ENCODE measurements at regions not wholly inside any gene's neighbourhood (a gene's known extent, or its start where the extent isn't known, plus 50 kb on each side); places are given as distances from the start of the nearest gene placed in this dataset.
A peak's percentile ranks its signal among the peaks of the same experiment; 100 is the strongest.

DNA sequence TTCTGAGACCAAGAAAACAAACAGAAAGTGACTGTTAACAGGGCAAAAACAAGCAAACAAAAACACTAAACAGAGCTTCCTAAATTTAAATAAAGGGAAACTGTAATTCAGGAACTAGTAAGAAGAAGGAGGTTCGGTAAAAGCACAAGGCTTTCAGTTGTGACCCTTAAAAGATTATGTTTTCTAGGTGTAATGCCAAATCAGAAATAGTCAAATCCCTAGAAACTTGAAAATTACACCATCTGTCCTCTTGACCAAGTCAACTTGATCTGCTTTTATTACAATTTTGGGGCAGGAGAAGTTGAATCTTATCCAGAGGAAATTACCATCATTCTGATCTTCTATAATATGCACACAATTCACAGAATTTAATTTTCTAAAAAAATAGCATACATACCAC is 754.0 kb upstream of the ADGRL4 start:
- peaks cover 0 to 1% (median 0%) of the 10 kb centered on the region in 4 donors for H3K9me3 ChIP-seq (ENCODE audit: control insufficient read depth in 4 of 4, insufficient read depth in 3 of 4, low read length in 3 of 4)
- H3K27ac ChIP-seq (ENCODE audit: low read depth in 1 of 2, low read length in 1 of 2), result no peak overlapping the region
- H3K36me3 ChIP-seq (ENCODE audit: control insufficient read depth in 4 of 4, insufficient read depth in 4 of 4, low read length in 4 of 4), result no peaks in the 10 kb centered on the region
- H3K4me3 ChIP-seq, result no peak overlapping the region
- H3K27me3 ChIP-seq (ENCODE audit: control insufficient read depth in 3 of 3, insufficient read depth in 3 of 3, low read length in 2 of 3), result no peaks in the 10 kb centered on the region
- TF ChIP-seq, protein P1, sequence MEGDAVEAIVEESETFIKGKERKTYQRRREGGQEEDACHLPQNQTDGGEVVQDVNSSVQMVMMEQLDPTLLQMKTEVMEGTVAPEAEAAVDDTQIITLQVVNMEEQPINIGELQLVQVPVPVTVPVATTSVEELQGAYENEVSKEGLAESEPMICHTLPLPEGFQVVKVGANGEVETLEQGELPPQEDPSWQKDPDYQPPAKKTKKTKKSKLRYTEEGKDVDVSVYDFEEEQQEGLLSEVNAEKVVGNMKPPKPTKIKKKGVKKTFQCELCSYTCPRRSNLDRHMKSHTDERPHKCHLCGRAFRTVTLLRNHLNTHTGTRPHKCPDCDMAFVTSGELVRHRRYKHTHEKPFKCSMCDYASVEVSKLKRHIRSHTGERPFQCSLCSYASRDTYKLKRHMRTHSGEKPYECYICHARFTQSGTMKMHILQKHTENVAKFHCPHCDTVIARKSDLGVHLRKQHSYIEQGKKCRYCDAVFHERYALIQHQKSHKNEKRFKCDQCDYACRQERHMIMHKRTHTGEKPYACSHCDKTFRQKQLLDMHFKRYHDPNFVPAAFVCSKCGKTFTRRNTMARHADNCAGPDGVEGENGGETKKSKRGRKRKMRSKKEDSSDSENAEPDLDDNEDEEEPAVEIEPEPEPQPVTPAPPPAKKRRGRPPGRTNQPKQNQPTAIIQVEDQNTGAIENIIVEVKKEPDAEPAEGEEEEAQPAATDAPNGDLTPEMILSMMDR (IDR thresholded peaks at IDR 0.05; ENCODE audit: control extremely low read depth, extremely low read depth), result no peak
- no peaks in the 10 kb centered on the region for H3K4me1 ChIP-seq (ENCODE audit: control insufficient read depth in 5 of 5, insufficient read depth in 5 of 5, low read length in 5 of 5)
- no peak overlapping the region for H3K9ac ChIP-seq (ENCODE audit: insufficient read depth in 1 of 2, low read length in 2 of 2)
- ATAC-seq (ENCODE audit: insufficient read depth, low FRiP score) (no peak), DNase-seq (peak in 2 of 3 donors; percentile 11 to 24)
- 74 to 77% methylated on average over 1 of the region's 1 CpG for WGBS, 2 donors

DNA sequence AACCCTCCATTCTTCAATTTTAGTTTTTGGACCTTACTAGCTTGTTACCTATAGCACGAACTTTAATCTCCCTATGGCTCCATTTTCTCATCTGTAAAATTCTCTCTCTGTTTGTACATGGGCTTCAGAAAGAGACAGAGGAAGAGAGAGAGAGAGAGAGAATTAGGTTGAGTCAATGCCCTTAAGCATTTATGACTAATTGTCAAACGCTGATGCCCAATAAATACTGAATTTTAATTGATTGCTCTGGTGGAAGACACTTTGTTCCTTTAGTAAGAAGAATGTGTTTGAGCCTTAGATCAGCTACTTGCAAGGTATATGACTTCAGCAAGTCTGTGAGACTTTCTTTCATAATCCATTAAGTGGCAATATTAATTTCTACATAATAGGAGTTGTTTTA is 743.1 kb upstream of the ADGRL4 start:
- ATAC-seq (ENCODE audit: insufficient read depth, low FRiP score) (no peak), DNase-seq (no peak)
- Histone ChIP-seq H3K4me1 (ENCODE audit: control insufficient read depth in 5 of 5, insufficient read depth in 5 of 5, low read length in 5 of 5) (no peaks in the 10 kb centered on the region), H3K27ac (ENCODE audit: low read depth in 1 of 2, low read length in 1 of 2) (no peak overlapping the region), H3K27me3 (ENCODE audit: control insufficient read depth in 3 of 3, insufficient read depth in 3 of 3, low read length in 2 of 3) (no peaks in the 10 kb centered on the region), H3K4me3 (no peak overlapping the region), H3K36me3 (ENCODE audit: control insufficient read depth in 4 of 4, insufficient read depth in 4 of 4, low read length in 4 of 4) (no peaks in the 10 kb centered on the region), H3K9ac (ENCODE audit: insufficient read depth in 1 of 2, low read length in 2 of 2) (no peak overlapping the region), H3K9me3 (ENCODE audit: control insufficient read depth in 4 of 4, insufficient read depth in 3 of 4, low read length in 3 of 4) (no peaks in the 10 kb centered on the region)
- TF ChIP-seq, protein P1 (IDR thresholded peaks at IDR 0.05; ENCODE audit: control extremely low read depth, extremely low read depth), result no peak
- WGBS, 2 donors, result 88 to 89% methylated on average over 2 of the region's 2 CpGs

- TF ChIP-seq, protein P1 (IDR thresholded peaks at IDR 0.05; ENCODE audit: control extremely low read depth, extremely low read depth), result no peak
- ATAC-seq (ENCODE audit: insufficient read depth, low FRiP score), result no peak
- DNase-seq, result peak in 1 of 3 donors; percentile 3
- Histone ChIP-seq H3K4me1 (ENCODE audit: control insufficient read depth in 5 of 5, insufficient read depth in 5 of 5, low read length in 5 of 5) (no peaks in the 10 kb centered on the region), H3K27ac (ENCODE audit: low read depth in 1 of 2, low read length in 1 of 2) (no peak overlapping the region), H3K4me3 (no peak overlapping the region), H3K9me3 (ENCODE audit: control insufficient read depth in 4 of 4, insufficient read depth in 3 of 4, low read length in 3 of 4) (no peaks in the 10 kb centered on the region), H3K27me3 (ENCODE audit: control insufficient read depth in 3 of 3, insufficient read depth in 3 of 3, low read length in 2 of 3) (no peaks in the 10 kb centered on the region), H3K36me3 (ENCODE audit: control insufficient read depth in 4 of 4, insufficient read depth in 4 of 4, low read length in 4 of 4) (no peaks in the 10 kb centered on the region), H3K9ac (ENCODE audit: insufficient read depth in 1 of 2, low read length in 2 of 2) (no peak overlapping the region)
- 79 to 87% methylated on average over 2 of the region's 2 CpGs for WGBS, 2 donors
These were observed 739.4 kb upstream of the ADGRL4 start for GRCh38 chr1:79745929-79746328.

DNA sequence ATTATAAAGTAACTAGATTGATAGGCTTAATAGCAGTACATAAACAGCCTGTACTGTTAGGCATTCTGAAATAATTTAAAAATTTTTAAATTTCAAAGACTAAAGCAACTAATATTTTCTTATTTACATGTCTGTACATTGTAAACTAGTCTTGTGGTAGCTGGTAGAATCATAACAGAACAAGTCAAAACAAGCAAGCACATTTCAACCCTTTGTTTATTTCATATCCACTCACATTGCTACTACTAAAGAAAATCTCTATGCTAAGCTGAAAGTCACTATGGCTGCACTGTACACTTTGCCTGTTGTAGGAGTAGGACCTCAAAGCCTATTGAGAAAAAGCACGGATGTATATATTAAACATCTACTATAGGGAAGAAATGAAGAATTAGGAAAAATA is 738.2 kb upstream of the ADGRL4 start:
- TF ChIP-seq, protein P1 (IDR thresholded peaks at IDR 0.05; ENCODE audit: control extremely low read depth, extremely low read depth), result no peak
- Histone ChIP-seq H3K9me3 (ENCODE audit: control insufficient read depth in 4 of 4, insufficient read depth in 3 of 4, low read length in 3 of 4) (no peaks in the 10 kb centered on the region), H3K27ac (ENCODE audit: low read depth in 1 of 2, low read length in 1 of 2) (no peak overlapping the region), H3K4me3 (no peak overlapping the region), H3K9ac (ENCODE audit: insufficient read depth in 1 of 2, low read length in 2 of 2) (no peak overlapping the region), H3K36me3 (ENCODE audit: control insufficient read depth in 4 of 4, insufficient read depth in 4 of 4, low read length in 4 of 4) (no peaks in the 10 kb centered on the region), H3K4me1 (ENCODE audit: control insufficient read depth in 5 of 5, insufficient read depth in 5 of 5, low read length in 5 of 5) (no peaks in the 10 kb centered on the region), H3K27me3 (ENCODE audit: control insufficient read depth in 3 of 3, insufficient read depth in 3 of 3, low read length in 2 of 3) (no peaks in the 10 kb centered on the region)
- no peak for DNase-seq
- WGBS, 2 donors, result 90 to 98% methylated on average over 1 of the region's 1 CpG
- no peak for ATAC-seq (ENCODE audit: insufficient read depth, low FRiP score)

All from lung (tissue), 11 donors.